ENCODE measurements at regions not wholly inside any gene's neighbourhood (a gene's known extent, or its start where the extent isn't known, plus 50 kb on each side); places are given as distances from the start of the nearest gene placed in this dataset. TPM values are rescaled to one million over a fixed set of nuclear protein-coding genes. Genes with fewer than 3 reads are reported as not detected.

Small RNAs in the stretch of these regions (small RNA-seq; reads per million reads assigned to genes)
- gene AC104073.1 = not detected
- not detected for gene SNORA15B-1
- not detected for gene SNORA22C

All from body of pancreas (tissue), 1 donor.